ENCODE measurements at regions not wholly inside any gene's neighbourhood (a gene's known extent, or its start where the extent isn't known, plus 50 kb on each side); places are given as distances from the start of the nearest gene placed in this dataset.

GRCh38 chr6:141183368-141183767 lies 949.4 kb upstream of the GJE1 start:
- TF ChIP-seq YY1 (IDR thresholded peaks at IDR 0.05; ENCODE audit: insufficient read depth, insufficient read length) (no peak), SUZ12 (IDR thresholded peaks at IDR 0.05; ENCODE audit: extremely low read depth, insufficient read depth, insufficient read length) (no peak), ZNF274 (IDR thresholded peaks at IDR 0.05; ENCODE audit: low read depth, low read length) (no peak)
